GM23338 (cell line): ENCODE measurements at regions not wholly inside any gene's neighbourhood (a gene's known extent, or its start where the extent isn't known, plus 50 kb on each side); places are given as distances from the start of the nearest gene placed in this dataset.
A peak's percentile ranks its signal among the peaks of the same experiment; 100 is the strongest.
"Not testable (repeated sequence)": the region's sequence is repeated elsewhere in the genome, so short reads cannot be mapped to it uniquely, and the experiment has no call there.

Experiments
- ATAC-seq: fragments of 200-7000 bp; cut with Tn5 transposase; 3 replicates; pipeline ENCODE4 v1.9.1; 2020
- DNase-seq: peaks from one replicate; pipeline ENCODE4 v3.0.0-alpha.2; 2015; ENCODE audit warnings: low spot score
- H2AFZ ChIP-seq: fragments of 200-600 bp; sonication (generic); 2 replicates; pipeline ENCODE4 v1.8.0; 2016; ENCODE audit warnings: antibody characterized with exemption, mild to moderate bottlenecking, moderate library complexity
- H3F3A ChIP-seq: fragments of 200-600 bp; sonication (generic); replicated peaks from 2 replicates; pipeline ENCODE4 v1.8.0; 2017; ENCODE audit warnings: antibody characterized with exemption, mixed run types, low read depth
- H3K27ac ChIP-seq: fragments of 200-600 bp; sonication (generic); 2 replicates; pipeline ENCODE4 v1.6.1; 2016; ENCODE audit warnings: low read depth
- H3K27me3 ChIP-seq: fragments of 200-600 bp; sonication (generic); 2 replicates; pipeline ENCODE4 v1.8.0; 2016; ENCODE audit warnings: mild to moderate bottlenecking, mixed run types, moderate library complexity; ENCODE audit not compliant: insufficient read depth
- H3K36me3 ChIP-seq: fragments of 200-600 bp; sonication (generic); 2 replicates; pipeline ENCODE4 v1.8.0; 2016; ENCODE audit warnings: mild to moderate bottlenecking; ENCODE audit not compliant: insufficient read depth
- H3K4me1 ChIP-seq: fragments of 200-600 bp; sonication (generic); 2 replicates; pipeline ENCODE4 v1.8.0; 2016; ENCODE audit warnings: mild to moderate bottlenecking, moderate library complexity; ENCODE audit not compliant: insufficient read depth
- H3K4me2 ChIP-seq: fragments of 200-600 bp; sonication (generic); 2 replicates; pipeline ENCODE4 v1.7.1; 2017; ENCODE audit warnings: mixed run types
- H3K4me3 ChIP-seq: fragments of 200-600 bp; sonication (generic); 2 replicates; pipeline ENCODE4 v1.6.1; 2016; ENCODE audit warnings: mixed run types
- H3K79me2 ChIP-seq: fragments of 200-600 bp; sonication (generic); replicated peaks from 2 replicates; pipeline ENCODE4 v1.8.0; 2017; ENCODE audit warnings: mild to moderate bottlenecking; ENCODE audit not compliant: insufficient read depth
- H3K9me2 ChIP-seq: fragments of 200-600 bp; sonication (generic); 2 replicates; pipeline ENCODE4 v1.8.0; 2017; ENCODE audit not compliant: insufficient read depth
- H4K20me1 ChIP-seq: fragments of 200-600 bp; sonication (generic); replicated peaks from 2 replicates; pipeline ENCODE4 v1.8.0; 2017; ENCODE audit warnings: mild to moderate bottlenecking; ENCODE audit not compliant: insufficient read depth
- H3K27ac Mint-ChIP-seq: 2 replicates; pipeline ENCODE4 v1.8.0; 2020; ENCODE audit warnings: inconsistent platforms, mild to moderate bottlenecking, moderate library complexity, mixed read lengths
- H3K27me3 Mint-ChIP-seq: 3 replicates; pipeline ENCODE4 v1.8.0; 2022; ENCODE audit warnings: low read depth, mild to moderate bottlenecking, moderate library complexity, mixed read lengths, inconsistent platforms; ENCODE audit not compliant: insufficient read depth, poor library complexity
- H3K36me3 Mint-ChIP-seq: 3 replicates; pipeline ENCODE4 v1.8.0; 2021; ENCODE audit warnings: low read depth, mild to moderate bottlenecking, inconsistent platforms, moderate library complexity, mixed read lengths
- H3K4me1 Mint-ChIP-seq: 3 replicates; pipeline ENCODE4 v1.8.0; 2020; ENCODE audit warnings: mild to moderate bottlenecking, inconsistent platforms, mixed read lengths
- H3K4me3 Mint-ChIP-seq: 3 replicates; pipeline ENCODE4 v1.8.0; 2021; ENCODE audit warnings: moderate library complexity, mild to moderate bottlenecking, inconsistent platforms, mixed read lengths
- H3K9me3 Mint-ChIP-seq: 3 replicates; pipeline ENCODE4 v1.8.0; 2020; ENCODE audit warnings: moderate library complexity, mild to moderate bottlenecking, inconsistent platforms, mixed read lengths

DNA sequence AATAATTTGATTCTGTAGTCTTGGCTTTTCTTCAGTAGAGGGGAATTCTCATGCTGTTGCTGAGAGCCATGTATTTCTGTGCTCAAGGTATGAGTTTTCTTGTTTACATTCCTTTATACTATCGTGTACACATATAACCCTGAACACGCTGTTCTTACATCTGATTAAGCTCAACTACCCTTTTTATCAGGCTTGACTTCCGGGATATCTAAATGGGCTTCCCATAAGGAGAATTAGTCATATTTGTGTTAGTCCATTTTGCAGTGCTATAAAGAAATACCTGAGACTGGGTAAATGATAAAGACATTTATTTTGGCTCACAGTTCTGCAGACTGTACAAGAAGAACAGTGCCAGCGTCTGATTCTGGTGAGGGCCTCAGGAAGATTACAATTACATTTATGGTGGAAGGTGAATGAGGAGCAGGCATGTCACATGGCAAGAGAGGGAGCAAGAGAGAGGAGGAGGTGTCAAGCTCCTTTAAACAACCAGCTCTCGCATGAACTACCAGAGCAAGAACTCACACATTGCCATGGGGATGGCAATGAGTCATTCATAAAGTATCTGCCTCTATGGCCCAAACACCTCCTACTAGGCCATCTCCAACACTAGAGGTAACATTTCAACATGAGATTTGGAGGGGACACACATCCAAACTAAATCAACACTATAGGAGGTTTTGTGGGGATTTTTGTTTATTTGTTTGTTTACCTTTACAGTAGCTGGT, 118.2 kb downstream of the LIMS4 start:
- H3K27me3 ChIP-seq, result not testable (repeated sequence)

DNA sequence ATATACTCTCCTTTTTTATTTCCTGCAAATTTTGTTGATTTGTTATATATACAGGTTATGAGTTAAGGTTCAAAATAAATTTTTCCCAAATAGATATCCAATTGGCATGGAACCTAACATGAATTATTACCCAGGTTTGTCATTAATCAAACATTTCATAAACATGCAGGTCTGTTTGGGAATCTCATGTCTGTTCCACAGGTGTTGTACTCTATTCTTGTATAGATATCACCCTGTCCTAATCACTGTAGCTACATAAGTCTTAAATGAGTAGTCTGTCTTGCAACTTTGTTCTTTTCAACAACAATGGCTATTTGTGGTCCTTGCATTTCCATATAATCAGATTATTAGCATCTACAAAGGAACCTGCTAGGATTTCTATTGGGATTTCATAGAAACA, 121.9 kb downstream of the LIMS4 start:
- not testable (repeated sequence) for H3K4me3 ChIP-seq, H3K4me1 Mint-ChIP-seq, H3K9me2 ChIP-seq, H3K9me3 Mint-ChIP-seq, ATAC-seq, H3K27ac ChIP-seq, H3K36me3 Mint-ChIP-seq, H4K20me1 ChIP-seq, H3K27me3 Mint-ChIP-seq, DNase-seq, H3K36me3 ChIP-seq, H3K27ac Mint-ChIP-seq, H3K4me1 ChIP-seq, H3K79me2 ChIP-seq, H3K4me2 ChIP-seq, H3K27me3 ChIP-seq, H3K4me3 Mint-ChIP-seq, H3F3A ChIP-seq, H2AFZ ChIP-seq

More for the DNA sequence above, 118.2 kb downstream of the LIMS4 start:
- H3K27ac ChIP-seq, H3K4me1 Mint-ChIP-seq, H3K36me3 Mint-ChIP-seq, H3F3A ChIP-seq, H3K27ac Mint-ChIP-seq, H3K27me3 Mint-ChIP-seq, H3K9me3 Mint-ChIP-seq, H3K36me3 ChIP-seq, H3K4me2 ChIP-seq, H3K4me3 Mint-ChIP-seq, H3K4me1 ChIP-seq, DNase-seq, H3K9me2 ChIP-seq, H2AFZ ChIP-seq, H3K4me3 ChIP-seq, H4K20me1 ChIP-seq, H3K79me2 ChIP-seq: not testable (repeated sequence)
- ATAC-seq, result peak; percentile 33; the same call in 1 of the 3 replicates

DNA sequence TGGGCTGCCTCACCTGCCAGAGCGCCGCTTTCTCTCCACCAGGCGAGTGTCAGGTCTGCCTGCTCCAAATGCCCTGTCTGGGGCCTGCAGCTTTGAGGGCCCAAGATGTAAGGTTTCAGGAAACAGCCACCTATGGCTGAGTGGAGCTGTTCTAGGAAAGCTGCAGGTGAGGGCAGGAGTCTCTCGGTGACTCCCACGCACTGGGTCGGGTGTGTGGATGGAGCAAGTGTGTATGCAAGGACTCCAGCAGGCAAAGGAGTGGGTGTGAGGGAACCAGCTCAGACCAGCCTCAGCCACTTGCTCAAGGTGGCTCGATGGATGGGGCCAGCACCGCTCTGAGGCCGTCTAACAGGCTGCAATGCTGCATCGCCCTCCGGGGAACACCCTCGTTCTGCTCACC, 123.7 kb downstream of the LIMS4 start:
- not testable (repeated sequence) for H3F3A ChIP-seq, H3K4me1 Mint-ChIP-seq, H2AFZ ChIP-seq, H3K4me1 ChIP-seq, H3K36me3 ChIP-seq, H3K9me2 ChIP-seq, H3K4me3 ChIP-seq, H3K36me3 Mint-ChIP-seq, H3K27me3 ChIP-seq, H3K27ac ChIP-seq, H3K27me3 Mint-ChIP-seq, H3K27ac Mint-ChIP-seq, H4K20me1 ChIP-seq, DNase-seq, H3K9me3 Mint-ChIP-seq, H3K4me3 Mint-ChIP-seq, H3K4me2 ChIP-seq, H3K79me2 ChIP-seq
- peak; percentile 61 for ATAC-seq

DNA sequence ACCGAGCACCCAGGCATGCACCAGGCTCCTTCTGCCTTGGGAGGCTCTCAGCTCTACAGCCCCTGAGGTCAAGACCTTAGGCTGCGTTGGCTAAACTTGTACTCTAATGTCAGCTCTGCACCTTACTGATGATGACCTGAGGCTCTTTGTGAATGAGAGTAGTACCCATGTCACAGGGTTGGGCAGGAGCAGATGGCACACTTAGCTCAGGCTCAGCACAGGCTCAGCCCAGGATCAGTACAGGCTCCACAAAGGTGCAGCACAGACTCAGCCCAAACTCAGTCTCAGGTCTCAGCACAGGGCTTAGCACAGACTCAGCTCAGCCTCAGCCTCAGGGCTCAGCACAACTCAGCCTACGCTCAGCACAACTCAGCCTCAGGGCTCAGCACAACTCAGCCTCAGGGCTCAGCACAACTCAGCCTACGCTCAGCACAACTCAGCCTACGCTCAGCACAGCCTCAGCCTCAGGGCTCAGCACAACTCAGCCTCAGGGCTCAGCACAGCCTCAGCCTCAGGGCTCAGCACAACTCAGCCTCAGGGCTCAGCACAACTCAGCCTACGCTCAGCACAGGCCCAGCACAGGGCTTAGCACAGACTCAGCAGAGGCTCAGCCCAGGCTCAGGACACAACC, 128.1 kb downstream of the LIMS4 start:
- H4K20me1 ChIP-seq, H3K4me3 ChIP-seq, H3K27me3 Mint-ChIP-seq, H3K27ac Mint-ChIP-seq, H3K79me2 ChIP-seq, ATAC-seq, H3K4me1 ChIP-seq, H3K27ac ChIP-seq, H2AFZ ChIP-seq, DNase-seq, H3K4me1 Mint-ChIP-seq, H3K36me3 Mint-ChIP-seq, H3K4me3 Mint-ChIP-seq, H3K27me3 ChIP-seq, H3K36me3 ChIP-seq, H3F3A ChIP-seq, H3K9me2 ChIP-seq, H3K4me2 ChIP-seq, H3K9me3 Mint-ChIP-seq: not testable (repeated sequence)

DNA sequence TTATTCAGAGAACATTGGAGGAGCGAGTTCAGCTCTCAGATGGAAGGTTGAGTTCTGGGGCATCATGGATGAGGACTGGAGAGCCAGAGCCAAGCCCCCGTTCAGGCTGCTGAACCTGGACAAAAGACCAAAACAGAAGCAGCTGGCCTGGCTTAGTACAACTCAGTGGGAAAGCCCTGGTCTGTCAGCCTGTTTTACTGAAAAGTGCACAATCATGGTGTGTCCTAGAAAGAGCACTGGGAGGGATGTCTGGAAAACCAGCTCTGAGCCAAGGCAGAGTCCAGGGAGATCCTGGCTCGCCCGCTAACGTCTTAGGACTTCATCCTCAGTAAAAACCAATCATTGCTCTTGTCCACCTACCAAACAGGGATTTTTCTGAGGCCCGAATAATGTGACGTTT, 129.7 kb upstream of the MTLN start:
- not testable (repeated sequence) for H3K4me1 ChIP-seq, H3K27me3 ChIP-seq, H3K36me3 ChIP-seq, H4K20me1 ChIP-seq, H3K27me3 Mint-ChIP-seq, H3K4me2 ChIP-seq, H2AFZ ChIP-seq, H3K4me3 Mint-ChIP-seq, H3K4me3 ChIP-seq, DNase-seq, H3K36me3 Mint-ChIP-seq, ATAC-seq, H3F3A ChIP-seq, H3K9me3 Mint-ChIP-seq, H3K27ac ChIP-seq, H3K9me2 ChIP-seq, H3K27ac Mint-ChIP-seq, H3K4me1 Mint-ChIP-seq, H3K79me2 ChIP-seq

DNA sequence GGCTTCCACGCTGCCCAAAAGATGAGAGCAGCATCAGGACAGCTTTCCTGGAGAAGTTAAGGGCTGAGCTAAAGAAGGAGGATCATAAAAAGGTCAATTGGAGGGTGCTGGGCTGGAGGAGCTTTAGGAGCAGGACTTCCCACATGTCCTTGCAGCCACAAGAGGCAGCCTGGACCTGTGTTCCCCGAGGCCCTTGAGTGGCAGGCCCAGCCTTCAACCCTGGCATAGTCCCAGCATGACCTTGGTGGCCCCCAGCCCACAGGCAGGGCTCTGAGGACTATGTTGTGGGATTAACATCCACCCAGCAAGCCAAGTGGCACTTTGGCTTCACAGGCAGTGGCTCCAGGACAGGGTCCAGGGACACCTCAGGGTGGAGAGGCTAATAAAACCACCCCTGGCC, 126.8 kb upstream of the MTLN start:
- H3K27me3 Mint-ChIP-seq, DNase-seq: not testable (repeated sequence)

More for the DNA sequence above, 126.8 kb upstream of the MTLN start:
- H3F3A ChIP-seq, H3K4me1 Mint-ChIP-seq, H3K4me3 ChIP-seq, H3K4me3 Mint-ChIP-seq, H3K27me3 ChIP-seq, H3K27ac ChIP-seq, H4K20me1 ChIP-seq, H3K4me2 ChIP-seq, H3K79me2 ChIP-seq, H3K4me1 ChIP-seq, H3K36me3 ChIP-seq, H3K9me2 ChIP-seq, H3K36me3 Mint-ChIP-seq, H3K9me3 Mint-ChIP-seq, H3K27ac Mint-ChIP-seq, H2AFZ ChIP-seq: not testable (repeated sequence)
- ATAC-seq, result peak; percentile 67
